ENCODE measurements at regions not wholly inside any gene's neighbourhood (a gene's known extent, or its start where the extent isn't known, plus 50 kb on each side); places are given as distances from the start of the nearest gene placed in this dataset.

- no peak overlapping the region for H3K27ac ChIP-seq (ENCODE audit: low read depth, low read length)
- no peaks in the 10 kb centered on the region for H3K79me2 ChIP-seq (ENCODE audit: control insufficient read depth, low read length)
Measured at GRCh38 chr13:99626461-99627082, 125.3 kb downstream of the TM9SF2 start.

GRCh38 chr13:99624936-99625540 is 123.8 kb downstream of the TM9SF2 start:
- H3K4me3 ChIP-seq (ENCODE audit: low read length): no peak overlapping the region
- no peaks in the 10 kb centered on the region for H3K4me1 ChIP-seq (ENCODE audit: control insufficient read depth, low read length)
- no peaks in the 10 kb centered on the region for H3K79me2 ChIP-seq (ENCODE audit: control insufficient read depth, low read length)
- no peaks in the 10 kb centered on the region for H3F3A ChIP-seq (ENCODE audit: control insufficient read depth, insufficient read depth)
- no peak overlapping the region for H3K27ac ChIP-seq (ENCODE audit: low read depth, low read length)
- H3K9me3 ChIP-seq (ENCODE audit: control insufficient read depth, insufficient read depth, low read length): no peaks in the 10 kb centered on the region
- H3K4me2 ChIP-seq (ENCODE audit: low read length): no peak overlapping the region
- H3K9me2 ChIP-seq (replicated peaks; ENCODE audit: control insufficient read depth, low read length): no peaks in the 10 kb centered on the region
- no peaks in the 10 kb centered on the region for H3K27me3 ChIP-seq (ENCODE audit: control insufficient read depth, low read length)
- no peak for TF ChIP-seq CTCF (IDR thresholded peaks at IDR 0.05; ENCODE audit: low read depth, low read length, poor library complexity, severe bottlenecking)
- no peak for TF ChIP-seq EZH2phosphoT487 (IDR thresholded peaks at IDR 0.05; ENCODE audit: borderline replicate concordance, low read length)
- no peaks in the 10 kb centered on the region for H3K36me3 ChIP-seq (ENCODE audit: control insufficient read depth, low read length)
- no peaks in the 10 kb centered on the region for H4K20me1 ChIP-seq (ENCODE audit: control insufficient read depth, insufficient read depth, low read depth, low read length)

More at GRCh38 chr13:99626461-99627082, 125.3 kb downstream of the TM9SF2 start:
- Histone ChIP-seq H3K4me1 (ENCODE audit: control insufficient read depth, low read length) (no peaks in the 10 kb centered on the region), H3K9me2 (replicated peaks; ENCODE audit: control insufficient read depth, low read length) (no peaks in the 10 kb centered on the region), H3K9me3 (ENCODE audit: control insufficient read depth, insufficient read depth, low read length) (no peaks in the 10 kb centered on the region), H3K27me3 (ENCODE audit: control insufficient read depth, low read length) (no peaks in the 10 kb centered on the region), H3K4me3 (ENCODE audit: low read length) (no peak overlapping the region), H3F3A (ENCODE audit: control insufficient read depth, insufficient read depth) (no peaks in the 10 kb centered on the region), H3K4me2 (ENCODE audit: low read length) (no peak overlapping the region), H3K36me3 (ENCODE audit: control insufficient read depth, low read length) (no peaks in the 10 kb centered on the region), H4K20me1 (ENCODE audit: control insufficient read depth, insufficient read depth, low read depth, low read length) (no peaks in the 10 kb centered on the region)
- TF ChIP-seq CTCF (IDR thresholded peaks at IDR 0.05; ENCODE audit: low read depth, low read length, poor library complexity, severe bottlenecking) (no peak), EZH2phosphoT487 (IDR thresholded peaks at IDR 0.05; ENCODE audit: borderline replicate concordance, low read length) (no peak)

- Histone ChIP-seq H3K79me2 (ENCODE audit: control insufficient read depth, low read length) (0 out of 2 replicates have a peak, but pooled peaks cover 2% of the 10 kb centered on the region), H3K27me3 (ENCODE audit: control insufficient read depth, low read length) (no peaks in the 10 kb centered on the region), H3K4me3 (ENCODE audit: low read length) (no peak overlapping the region), H4K20me1 (ENCODE audit: control insufficient read depth, insufficient read depth, low read depth, low read length) (no peaks in the 10 kb centered on the region), H3F3A (ENCODE audit: control insufficient read depth, insufficient read depth) (no peaks in the 10 kb centered on the region), H3K9me3 (ENCODE audit: control insufficient read depth, insufficient read depth, low read length) (no peaks in the 10 kb centered on the region), H3K36me3 (ENCODE audit: control insufficient read depth, low read length) (no peaks in the 10 kb centered on the region), H3K4me1 (ENCODE audit: control insufficient read depth, low read length) (peaks cover 8% of the 10 kb centered on the region), H3K27ac (ENCODE audit: low read depth, low read length) (no peak overlapping the region), H3K9me2 (replicated peaks; ENCODE audit: control insufficient read depth, low read length) (no peaks in the 10 kb centered on the region), H3K4me2 (ENCODE audit: low read length) (no peak overlapping the region)
- TF ChIP-seq EZH2phosphoT487 (IDR thresholded peaks at IDR 0.05; ENCODE audit: borderline replicate concordance, low read length) (no peak), CTCF (IDR thresholded peaks at IDR 0.05; ENCODE audit: low read depth, low read length, poor library complexity, severe bottlenecking) (no peak)
Measured at GRCh38 chr13:99620806-99621205, 119.5 kb downstream of the TM9SF2 start.
